ENCODE measurements at regions not wholly inside any gene's neighbourhood (a gene's known extent, or its start where the extent isn't known, plus 50 kb on each side); places are given as distances from the start of the nearest gene placed in this dataset.

GRCh38 chr20:58022711-58023110 lies 205.7 kb downstream of the ANKRD60 start:
- Mint-ChIP-seq H3K9me3 (no peaks in the 10 kb centered on the region), H3K27me3 (peaks cover 26% of the 10 kb centered on the region), H3K27ac (no peak overlapping the region), H3K4me3 (no peak overlapping the region), H3K4me1 (ENCODE audit: unreplicated experiment) (no peaks in the 10 kb centered on the region), H3K36me3 (no peaks in the 10 kb centered on the region)
- no peak for TF ChIP-seq CTCF (conservative IDR thresholded peaks at IDR 0.05)
- no peak for DNase-seq (ENCODE audit: extremely low spot score, unreplicated experiment)

- DNase-seq (ENCODE audit: extremely low spot score, unreplicated experiment), result peak; percentile 47
- Mint-ChIP-seq H3K36me3 (no peaks in the 10 kb centered on the region), H3K9me3 (no peaks in the 10 kb centered on the region), H3K27ac (no peak overlapping the region), H3K4me3 (no peak overlapping the region), H3K4me1 (ENCODE audit: unreplicated experiment) (peaks cover 8% of the 10 kb centered on the region), H3K27me3 (peaks cover 29% of the 10 kb centered on the region)
- TF ChIP-seq CTCF (conservative IDR thresholded peaks at IDR 0.05), result no peak
These were observed 207.0 kb downstream of the ANKRD60 start for GRCh38 chr20:58021481-58021880.

- Mint-ChIP-seq H3K36me3 (no peaks in the 10 kb centered on the region), H3K27me3 (peaks cover 31% of the 10 kb centered on the region), H3K9me3 (no peaks in the 10 kb centered on the region), H3K4me1 (ENCODE audit: unreplicated experiment) (peaks cover 8% of the 10 kb centered on the region), H3K27ac (no peak overlapping the region), H3K4me3 (no peak overlapping the region)
- no peak for TF ChIP-seq CTCF (conservative IDR thresholded peaks at IDR 0.05)
- DNase-seq (ENCODE audit: extremely low spot score, unreplicated experiment), result peak; percentile 59
These were observed 207.6 kb downstream of the ANKRD60 start for GRCh38 chr20:58020656-58021454.

GRCh38 chr20:58019850-58020625 lies 208.4 kb downstream of the ANKRD60 start:
- Mint-ChIP-seq H3K27me3 (peaks cover 31% of the 10 kb centered on the region), H3K36me3 (no peaks in the 10 kb centered on the region), H3K4me3 (no peak overlapping the region), H3K27ac (no peak overlapping the region), H3K4me1 (ENCODE audit: unreplicated experiment) (peaks cover 8% of the 10 kb centered on the region), H3K9me3 (no peaks in the 10 kb centered on the region)
- no peak for TF ChIP-seq CTCF (conservative IDR thresholded peaks at IDR 0.05)
- peak; percentile 53 for DNase-seq (ENCODE audit: extremely low spot score, unreplicated experiment)

- Mint-ChIP-seq H3K4me1 (ENCODE audit: unreplicated experiment) (peaks cover 14% of the 10 kb centered on the region), H3K9me3 (no peaks in the 10 kb centered on the region), H3K27me3 (peaks cover 28% of the 10 kb centered on the region), H3K27ac (no peak overlapping the region), H3K36me3 (no peaks in the 10 kb centered on the region), H3K4me3 (no peak overlapping the region)
- DNase-seq (ENCODE audit: extremely low spot score, unreplicated experiment), result peak; percentile 64
- no peak for TF ChIP-seq CTCF (conservative IDR thresholded peaks at IDR 0.05)
These were observed 209.2 kb downstream of the ANKRD60 start for GRCh38 chr20:58019027-58019849.

All from type B pancreatic cell (in vitro differentiated cells).